ENCODE measurements at regions not wholly inside any gene's neighbourhood (a gene's known extent, or its start where the extent isn't known, plus 50 kb on each side); places are given as distances from the start of the nearest gene placed in this dataset.

GRCh38 chr12:91753649-91754048, 392.0 kb downstream of the BTG1 start:
- Mint-ChIP-seq H3K27ac (ENCODE audit: unreplicated experiment) (no peak overlapping the region), H3K4me3 (ENCODE audit: unreplicated experiment) (no peak overlapping the region), H3K36me3 (ENCODE audit: low read depth) (peaks cover 4% of the 10 kb centered on the region), H3K4me1 (ENCODE audit: low read depth) (no peaks in the 10 kb centered on the region), H3K27me3 (ENCODE audit: low read depth) (no peaks in the 10 kb centered on the region), H3K9me3 (ENCODE audit: low read depth) (peaks cover 11% of the 10 kb centered on the region)
- TF ChIP-seq CTCF (IDR thresholded peaks at IDR 0.05): no peak
- no peak for DNase-seq (ENCODE audit: low spot score)

- H3K27me3 Mint-ChIP-seq (ENCODE audit: low read depth): no peaks in the 10 kb centered on the region
- TF ChIP-seq CTCF (IDR thresholded peaks at IDR 0.05): no peak
- DNase-seq (ENCODE audit: low spot score): no peak
- H3K9me3 Mint-ChIP-seq (ENCODE audit: low read depth): peaks cover 3% of the 10 kb centered on the region
- no peak overlapping the region for H3K27ac Mint-ChIP-seq (ENCODE audit: unreplicated experiment)
- no peaks in the 10 kb centered on the region for H3K36me3 Mint-ChIP-seq (ENCODE audit: low read depth)
- no peak overlapping the region for H3K4me3 Mint-ChIP-seq (ENCODE audit: unreplicated experiment)
- no peaks in the 10 kb centered on the region for H3K4me1 Mint-ChIP-seq (ENCODE audit: low read depth)
Observed at GRCh38 chr12:91746976-91747375, 398.7 kb downstream of the BTG1 start.

GRCh38 chr12:91744597-91744996, 401.0 kb downstream of the BTG1 start:
- no peak overlapping the region for H3K4me3 Mint-ChIP-seq (ENCODE audit: unreplicated experiment)
- no peaks in the 10 kb centered on the region for H3K27me3 Mint-ChIP-seq (ENCODE audit: low read depth)
- no peak overlapping the region for H3K27ac Mint-ChIP-seq (ENCODE audit: unreplicated experiment)
- DNase-seq (ENCODE audit: low spot score): no peak
- no peak for TF ChIP-seq CTCF (IDR thresholded peaks at IDR 0.05)
- no peaks in the 10 kb centered on the region for H3K4me1 Mint-ChIP-seq (ENCODE audit: low read depth)
- H3K36me3 Mint-ChIP-seq (ENCODE audit: low read depth): no peaks in the 10 kb centered on the region
- no peaks in the 10 kb centered on the region for H3K9me3 Mint-ChIP-seq (ENCODE audit: low read depth)

GRCh38 chr12:91743704-91744321, 401.8 kb downstream of the BTG1 start:
- Mint-ChIP-seq H3K36me3 (ENCODE audit: low read depth) (no peaks in the 10 kb centered on the region), H3K27me3 (ENCODE audit: low read depth) (no peaks in the 10 kb centered on the region), H3K27ac (ENCODE audit: unreplicated experiment) (no peak overlapping the region), H3K4me3 (ENCODE audit: unreplicated experiment) (no peak overlapping the region), H3K9me3 (ENCODE audit: low read depth) (no peaks in the 10 kb centered on the region), H3K4me1 (ENCODE audit: low read depth) (no peaks in the 10 kb centered on the region)
- no peak for DNase-seq (ENCODE audit: low spot score)
- TF ChIP-seq CTCF (IDR thresholded peaks at IDR 0.05): no peak

- no peaks in the 10 kb centered on the region for H3K4me1 Mint-ChIP-seq (ENCODE audit: low read depth)
- no peak overlapping the region for H3K27ac Mint-ChIP-seq (ENCODE audit: unreplicated experiment)
- no peaks in the 10 kb centered on the region for H3K36me3 Mint-ChIP-seq (ENCODE audit: low read depth)
- H3K4me3 Mint-ChIP-seq (ENCODE audit: unreplicated experiment): no peak overlapping the region
- H3K9me3 Mint-ChIP-seq (ENCODE audit: low read depth): no peaks in the 10 kb centered on the region
- no peak for TF ChIP-seq CTCF (IDR thresholded peaks at IDR 0.05)
- no peaks in the 10 kb centered on the region for H3K27me3 Mint-ChIP-seq (ENCODE audit: low read depth)
- DNase-seq (ENCODE audit: low spot score): no peak
Observed at GRCh38 chr12:91743280-91743679, 402.4 kb downstream of the BTG1 start.
